OCI-LY3 (cell line): ENCODE measurements at regions not wholly inside any gene's neighbourhood (a gene's known extent, or its start where the extent isn't known, plus 50 kb on each side); places are given as distances from the start of the nearest gene placed in this dataset.

Experiments used
- H2AFZ ChIP-seq: fragments of 200-600, 300-600 bp; shearing (Covaris generic); 2 replicates; pipeline ENCODE4 v1.6.0; 2014; ENCODE audit warnings: antibody characterized with exemption, low read depth, low read length
- H3K27ac ChIP-seq: fragments of 200-600, 300-600 bp; sonication (generic); 2 replicates; pipeline ENCODE4 v1.5.1; 2014; ENCODE audit warnings: mild to moderate bottlenecking, low read length, moderate library complexity, mixed read lengths
- H3K27me3 ChIP-seq: fragments of 200-600, 300-600 bp; sonication (generic); 2 replicates; pipeline ENCODE4 v1.6.1; 2014; ENCODE audit warnings: low read depth, low read length, mixed read lengths
- H3K36me3 ChIP-seq: fragments of 200-600, 300-600 bp; sonication (generic); replicated peaks from 2 replicates; pipeline ENCODE3; 2014; ENCODE audit warnings: low read depth, low read length, mixed read lengths
- H3K4me1 ChIP-seq: fragments of 300-600, 200-600 bp; sonication (generic); 2 replicates; pipeline ENCODE4 v1.6.1; 2014; ENCODE audit warnings: low read length, mixed read lengths
- H3K4me2 ChIP-seq: fragments of 200-600, 300-600 bp; sonication (generic); 2 replicates; pipeline ENCODE4 v1.6.1; 2014; ENCODE audit warnings: low read length, mixed read lengths
- H3K4me3 ChIP-seq: fragments of 300-600, 200-600 bp; sonication (generic); 2 replicates; pipeline ENCODE4 v1.5.1; 2014; ENCODE audit warnings: antibody characterized with exemption, mild to moderate bottlenecking, low read length, moderate library complexity
- H3K79me2 ChIP-seq: fragments of 300-600, 200-600 bp; shearing (Covaris generic); 2 replicates; pipeline ENCODE4 v1.6.1; 2014; ENCODE audit warnings: mild to moderate bottlenecking, low read length, mixed read lengths
- H3K9ac ChIP-seq: fragments of 300-600, 200-600 bp; shearing (Covaris generic); 2 replicates; pipeline ENCODE4 v1.6.0; 2014; ENCODE audit warnings: mild to moderate bottlenecking, low read length, moderate library complexity
- H3K9me3 ChIP-seq: fragments of 200-600, 300-600 bp; shearing (Covaris generic); 2 replicates; pipeline ENCODE4 v1.6.1; 2014; ENCODE audit warnings: low read length, mixed read lengths; ENCODE audit not compliant: insufficient read depth
- H4K20me1 ChIP-seq: fragments of 200-600, 300-600 bp; sonication (generic); 2 replicates; pipeline ENCODE4 v1.6.1; 2016; ENCODE audit warnings: low read length, mixed read lengths; ENCODE audit not compliant: insufficient read depth
- EZH2phosphoT487 ChIP-seq: fragments of 200-600 bp; shearing (Covaris generic); IDR thresholded peaks from 2 replicates; pipeline ENCODE4 v1.6.1; 2018; ENCODE audit warnings: antibody characterized with exemption, mixed run types, low read depth
- TF ChIP-seq, protein P1 (sequence below): fragments of 200-600, 300-600 bp; sonication (generic); IDR thresholded peaks from 2 replicates; pipeline ENCODE4 v1.5.1; 2014; ENCODE audit warnings: antibody characterized with exemption, low read length, low read depth

- Histone ChIP-seq H3K27me3 (no peaks in the 10 kb centered on the region), H3K36me3 (no peaks in the 10 kb centered on the region), H3K4me3 (no peak overlapping the region), H3K4me1 (no peaks in the 10 kb centered on the region), H3K4me2 (no peak overlapping the region), H4K20me1 (no peaks in the 10 kb centered on the region), H3K9ac (no peak overlapping the region), H2AFZ (no peak overlapping the region), H3K79me2 (no peaks in the 10 kb centered on the region), H3K27ac (no peak overlapping the region), H3K9me3 (no peaks in the 10 kb centered on the region)
- TF ChIP-seq, protein P1, sequence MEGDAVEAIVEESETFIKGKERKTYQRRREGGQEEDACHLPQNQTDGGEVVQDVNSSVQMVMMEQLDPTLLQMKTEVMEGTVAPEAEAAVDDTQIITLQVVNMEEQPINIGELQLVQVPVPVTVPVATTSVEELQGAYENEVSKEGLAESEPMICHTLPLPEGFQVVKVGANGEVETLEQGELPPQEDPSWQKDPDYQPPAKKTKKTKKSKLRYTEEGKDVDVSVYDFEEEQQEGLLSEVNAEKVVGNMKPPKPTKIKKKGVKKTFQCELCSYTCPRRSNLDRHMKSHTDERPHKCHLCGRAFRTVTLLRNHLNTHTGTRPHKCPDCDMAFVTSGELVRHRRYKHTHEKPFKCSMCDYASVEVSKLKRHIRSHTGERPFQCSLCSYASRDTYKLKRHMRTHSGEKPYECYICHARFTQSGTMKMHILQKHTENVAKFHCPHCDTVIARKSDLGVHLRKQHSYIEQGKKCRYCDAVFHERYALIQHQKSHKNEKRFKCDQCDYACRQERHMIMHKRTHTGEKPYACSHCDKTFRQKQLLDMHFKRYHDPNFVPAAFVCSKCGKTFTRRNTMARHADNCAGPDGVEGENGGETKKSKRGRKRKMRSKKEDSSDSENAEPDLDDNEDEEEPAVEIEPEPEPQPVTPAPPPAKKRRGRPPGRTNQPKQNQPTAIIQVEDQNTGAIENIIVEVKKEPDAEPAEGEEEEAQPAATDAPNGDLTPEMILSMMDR, result no peak
- TF ChIP-seq EZH2phosphoT487, result no peak
Observed at GRCh38 chr2:103660947-103661346, 899.1 kb downstream of the TMEM182 start.

- H3K79me2 ChIP-seq, result no peaks in the 10 kb centered on the region
- no peaks in the 10 kb centered on the region for H4K20me1 ChIP-seq
- H3K4me2 ChIP-seq, result no peak overlapping the region
- no peak overlapping the region for H3K4me3 ChIP-seq
- H3K9me3 ChIP-seq, result no peaks in the 10 kb centered on the region
- no peak for TF ChIP-seq EZH2phosphoT487
- TF ChIP-seq, protein P1, result no peak
- no peak overlapping the region for H2AFZ ChIP-seq
- no peaks in the 10 kb centered on the region for H3K36me3 ChIP-seq
- H3K9ac ChIP-seq, result no peak overlapping the region
- no peaks in the 10 kb centered on the region for H3K4me1 ChIP-seq
- H3K27ac ChIP-seq, result no peak overlapping the region
- H3K27me3 ChIP-seq, result no peaks in the 10 kb centered on the region
Observed at GRCh38 chr2:103664690-103665089, 902.9 kb downstream of the TMEM182 start.

- TF ChIP-seq, protein P1, result no peak
- no peak for TF ChIP-seq EZH2phosphoT487
- H3K4me2 ChIP-seq, result no peak overlapping the region
- H3K27ac ChIP-seq, result no peak overlapping the region
- H3K9ac ChIP-seq, result no peak overlapping the region
- no peaks in the 10 kb centered on the region for H3K27me3 ChIP-seq
- H3K4me3 ChIP-seq, result no peak overlapping the region
- H3K9me3 ChIP-seq, result no peaks in the 10 kb centered on the region
- H4K20me1 ChIP-seq, result no peaks in the 10 kb centered on the region
- H3K36me3 ChIP-seq, result no peaks in the 10 kb centered on the region
- no peak overlapping the region for H2AFZ ChIP-seq
- H3K4me1 ChIP-seq, result no peaks in the 10 kb centered on the region
- H3K79me2 ChIP-seq, result no peaks in the 10 kb centered on the region
Observed at GRCh38 chr2:103667335-103667884, 905.6 kb downstream of the TMEM182 start.

DNA sequence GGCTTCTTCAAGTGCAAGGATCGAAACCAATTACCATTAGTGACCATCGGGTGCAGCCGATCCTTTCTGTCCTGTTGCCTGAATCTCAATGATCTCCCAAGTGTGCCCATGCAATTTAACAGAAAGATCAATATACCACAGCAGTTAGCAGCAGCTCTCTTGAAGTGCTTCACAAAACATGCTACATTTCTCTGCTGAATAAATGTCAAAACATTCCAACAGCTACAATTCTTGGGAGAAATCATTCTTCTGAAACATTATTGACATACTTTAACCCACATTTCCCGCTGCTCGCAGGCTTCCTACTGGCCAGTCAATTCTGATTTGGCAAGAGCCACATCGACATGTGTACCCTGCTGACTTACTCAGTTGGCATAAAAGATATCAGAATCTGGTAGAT lies 907.7 kb downstream of the TMEM182 start:
- H3K27me3 ChIP-seq, result no peaks in the 10 kb centered on the region
- H3K4me1 ChIP-seq, result no peaks in the 10 kb centered on the region
- no peak overlapping the region for H3K27ac ChIP-seq
- H3K4me2 ChIP-seq, result no peak overlapping the region
- no peak overlapping the region for H3K4me3 ChIP-seq
- no peaks in the 10 kb centered on the region for H3K79me2 ChIP-seq
- no peaks in the 10 kb centered on the region for H3K9me3 ChIP-seq
- no peak for TF ChIP-seq EZH2phosphoT487
- TF ChIP-seq, protein P1, result no peak
- no peak overlapping the region for H3K9ac ChIP-seq
- no peak overlapping the region for H2AFZ ChIP-seq
- H3K36me3 ChIP-seq, result no peaks in the 10 kb centered on the region
- no peaks in the 10 kb centered on the region for H4K20me1 ChIP-seq
